ENCODE measurements at regions not wholly inside any gene's neighbourhood (a gene's known extent, or its start where the extent isn't known, plus 50 kb on each side); places are given as distances from the start of the nearest gene placed in this dataset.

DNA sequence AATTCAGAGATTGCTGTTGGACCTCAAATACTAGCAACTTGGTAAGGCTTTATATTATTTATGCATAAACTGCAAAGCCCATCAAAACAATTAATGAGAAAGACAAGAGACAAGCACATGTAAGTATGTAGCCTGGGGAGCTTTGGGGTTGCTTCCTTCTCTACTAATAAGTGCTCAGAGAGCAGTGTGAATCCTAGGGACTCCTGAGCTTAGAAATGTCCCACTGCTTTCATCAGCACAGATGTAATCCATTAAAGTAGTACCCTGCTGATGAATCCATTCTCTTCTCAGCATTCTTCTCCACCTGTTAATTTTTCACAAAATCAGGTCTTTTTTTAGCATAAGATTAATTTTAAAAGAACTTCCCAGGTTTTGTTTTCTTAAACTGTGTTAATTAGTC, 485.6 kb downstream of the PTH2R start:
- TF ChIP-seq, protein P1, sequence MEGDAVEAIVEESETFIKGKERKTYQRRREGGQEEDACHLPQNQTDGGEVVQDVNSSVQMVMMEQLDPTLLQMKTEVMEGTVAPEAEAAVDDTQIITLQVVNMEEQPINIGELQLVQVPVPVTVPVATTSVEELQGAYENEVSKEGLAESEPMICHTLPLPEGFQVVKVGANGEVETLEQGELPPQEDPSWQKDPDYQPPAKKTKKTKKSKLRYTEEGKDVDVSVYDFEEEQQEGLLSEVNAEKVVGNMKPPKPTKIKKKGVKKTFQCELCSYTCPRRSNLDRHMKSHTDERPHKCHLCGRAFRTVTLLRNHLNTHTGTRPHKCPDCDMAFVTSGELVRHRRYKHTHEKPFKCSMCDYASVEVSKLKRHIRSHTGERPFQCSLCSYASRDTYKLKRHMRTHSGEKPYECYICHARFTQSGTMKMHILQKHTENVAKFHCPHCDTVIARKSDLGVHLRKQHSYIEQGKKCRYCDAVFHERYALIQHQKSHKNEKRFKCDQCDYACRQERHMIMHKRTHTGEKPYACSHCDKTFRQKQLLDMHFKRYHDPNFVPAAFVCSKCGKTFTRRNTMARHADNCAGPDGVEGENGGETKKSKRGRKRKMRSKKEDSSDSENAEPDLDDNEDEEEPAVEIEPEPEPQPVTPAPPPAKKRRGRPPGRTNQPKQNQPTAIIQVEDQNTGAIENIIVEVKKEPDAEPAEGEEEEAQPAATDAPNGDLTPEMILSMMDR (conservative IDR thresholded peaks at IDR 0.05; ENCODE audit: low read length), result no peak
- TF ChIP-seq EZH2phosphoT487 (IDR thresholded peaks at IDR 0.05; ENCODE audit: borderline replicate concordance, low read depth, low read length), result no peak
